ENCODE measurements at regions not wholly inside any gene's neighbourhood (a gene's known extent, or its start where the extent isn't known, plus 50 kb on each side); places are given as distances from the start of the nearest gene placed in this dataset.

DNA sequence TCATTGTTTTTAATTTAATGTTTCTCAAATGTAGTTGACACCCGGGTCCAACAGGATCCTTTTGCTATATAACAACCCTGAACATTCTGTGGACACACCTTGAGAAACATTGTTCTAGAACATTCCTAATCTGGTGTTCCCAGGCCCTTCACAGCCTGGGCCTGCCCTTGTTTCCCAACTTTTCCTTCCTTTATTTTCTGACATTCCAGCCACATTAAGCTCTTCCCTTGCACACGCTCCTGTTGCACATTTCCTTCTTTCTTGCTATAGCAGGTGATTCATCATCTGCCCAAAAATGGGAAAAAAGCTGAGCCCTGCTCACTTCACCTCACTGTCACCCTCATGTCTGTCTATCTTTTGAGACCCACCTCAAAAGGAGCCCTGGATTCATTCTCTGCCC lies 67.9 kb upstream of the MARCHF10 start:
- no peak for DNase-seq (ENCODE audit: low read depth in 1 of 2, low spot score in 1 of 2)
- Histone ChIP-seq H3K27ac (replicated peaks) (no peak overlapping the region), H3K27me3 (ENCODE audit: insufficient read depth, poor library complexity, severe bottlenecking) (no peaks in the 10 kb centered on the region), H3K4me3 (replicated peaks; ENCODE audit: insufficient read depth, low read length) (no peak overlapping the region)
- TF ChIP-seq POLR2AphosphoS5 (IDR thresholded peaks at IDR 0.05; ENCODE audit: low read depth) (no peak), GABPA (IDR thresholded peaks at IDR 0.05; ENCODE audit: low read depth) (no peak), SPI1 (IDR thresholded peaks at IDR 0.05; ENCODE audit: borderline replicate concordance, low read depth) (no peak)
- TF ChIP-seq, protein P1, sequence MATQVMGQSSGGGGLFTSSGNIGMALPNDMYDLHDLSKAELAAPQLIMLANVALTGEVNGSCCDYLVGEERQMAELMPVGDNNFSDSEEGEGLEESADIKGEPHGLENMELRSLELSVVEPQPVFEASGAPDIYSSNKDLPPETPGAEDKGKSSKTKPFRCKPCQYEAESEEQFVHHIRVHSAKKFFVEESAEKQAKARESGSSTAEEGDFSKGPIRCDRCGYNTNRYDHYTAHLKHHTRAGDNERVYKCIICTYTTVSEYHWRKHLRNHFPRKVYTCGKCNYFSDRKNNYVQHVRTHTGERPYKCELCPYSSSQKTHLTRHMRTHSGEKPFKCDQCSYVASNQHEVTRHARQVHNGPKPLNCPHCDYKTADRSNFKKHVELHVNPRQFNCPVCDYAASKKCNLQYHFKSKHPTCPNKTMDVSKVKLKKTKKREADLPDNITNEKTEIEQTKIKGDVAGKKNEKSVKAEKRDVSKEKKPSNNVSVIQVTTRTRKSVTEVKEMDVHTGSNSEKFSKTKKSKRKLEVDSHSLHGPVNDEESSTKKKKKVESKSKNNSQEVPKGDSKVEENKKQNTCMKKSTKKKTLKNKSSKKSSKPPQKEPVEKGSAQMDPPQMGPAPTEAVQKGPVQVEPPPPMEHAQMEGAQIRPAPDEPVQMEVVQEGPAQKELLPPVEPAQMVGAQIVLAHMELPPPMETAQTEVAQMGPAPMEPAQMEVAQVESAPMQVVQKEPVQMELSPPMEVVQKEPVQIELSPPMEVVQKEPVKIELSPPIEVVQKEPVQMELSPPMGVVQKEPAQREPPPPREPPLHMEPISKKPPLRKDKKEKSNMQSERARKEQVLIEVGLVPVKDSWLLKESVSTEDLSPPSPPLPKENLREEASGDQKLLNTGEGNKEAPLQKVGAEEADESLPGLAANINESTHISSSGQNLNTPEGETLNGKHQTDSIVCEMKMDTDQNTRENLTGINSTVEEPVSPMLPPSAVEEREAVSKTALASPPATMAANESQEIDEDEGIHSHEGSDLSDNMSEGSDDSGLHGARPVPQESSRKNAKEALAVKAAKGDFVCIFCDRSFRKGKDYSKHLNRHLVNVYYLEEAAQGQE (IDR thresholded peaks at IDR 0.05; ENCODE audit: insufficient replicate concordance, low read depth), result no peak
- TF ChIP-seq, protein P2, sequence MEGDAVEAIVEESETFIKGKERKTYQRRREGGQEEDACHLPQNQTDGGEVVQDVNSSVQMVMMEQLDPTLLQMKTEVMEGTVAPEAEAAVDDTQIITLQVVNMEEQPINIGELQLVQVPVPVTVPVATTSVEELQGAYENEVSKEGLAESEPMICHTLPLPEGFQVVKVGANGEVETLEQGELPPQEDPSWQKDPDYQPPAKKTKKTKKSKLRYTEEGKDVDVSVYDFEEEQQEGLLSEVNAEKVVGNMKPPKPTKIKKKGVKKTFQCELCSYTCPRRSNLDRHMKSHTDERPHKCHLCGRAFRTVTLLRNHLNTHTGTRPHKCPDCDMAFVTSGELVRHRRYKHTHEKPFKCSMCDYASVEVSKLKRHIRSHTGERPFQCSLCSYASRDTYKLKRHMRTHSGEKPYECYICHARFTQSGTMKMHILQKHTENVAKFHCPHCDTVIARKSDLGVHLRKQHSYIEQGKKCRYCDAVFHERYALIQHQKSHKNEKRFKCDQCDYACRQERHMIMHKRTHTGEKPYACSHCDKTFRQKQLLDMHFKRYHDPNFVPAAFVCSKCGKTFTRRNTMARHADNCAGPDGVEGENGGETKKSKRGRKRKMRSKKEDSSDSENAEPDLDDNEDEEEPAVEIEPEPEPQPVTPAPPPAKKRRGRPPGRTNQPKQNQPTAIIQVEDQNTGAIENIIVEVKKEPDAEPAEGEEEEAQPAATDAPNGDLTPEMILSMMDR (IDR thresholded peaks at IDR 0.05; ENCODE audit: insufficient read depth, low read length), result no peak

DNA sequence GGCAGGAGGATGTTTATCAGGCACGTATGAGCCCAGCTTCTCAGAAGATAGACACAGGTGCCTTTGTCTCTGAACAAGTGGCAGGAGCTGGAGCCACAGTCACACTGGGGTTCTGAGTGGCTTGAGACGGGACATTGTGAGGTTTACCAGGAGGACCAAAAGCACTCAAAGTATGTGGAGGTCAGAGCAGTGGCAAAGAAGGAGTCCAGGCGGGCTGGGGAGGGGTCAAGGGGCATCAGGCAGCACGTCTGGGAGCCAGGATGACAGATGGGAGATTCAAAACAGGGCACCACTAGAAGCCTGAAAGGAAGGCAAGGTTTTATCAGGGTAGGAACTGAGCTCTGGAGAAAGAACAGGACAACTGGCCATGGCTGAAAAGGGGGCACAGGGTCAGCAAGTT lies 67.2 kb upstream of the MARCHF10 start:
- H3K27me3 ChIP-seq (ENCODE audit: insufficient read depth, poor library complexity, severe bottlenecking), result no peaks in the 10 kb centered on the region
- DNase-seq (ENCODE audit: low read depth in 1 of 2, low spot score in 1 of 2), result no peak
- H3K27ac ChIP-seq (replicated peaks), result no peak overlapping the region
- H3K4me3 ChIP-seq (replicated peaks; ENCODE audit: insufficient read depth, low read length), result no peak overlapping the region
- TF ChIP-seq, protein P2 (IDR thresholded peaks at IDR 0.05; ENCODE audit: insufficient read depth, low read length), result no peak
- TF ChIP-seq GABPA (IDR thresholded peaks at IDR 0.05; ENCODE audit: low read depth) (no peak), POLR2AphosphoS5 (IDR thresholded peaks at IDR 0.05; ENCODE audit: low read depth) (no peak), SPI1 (IDR thresholded peaks at IDR 0.05; ENCODE audit: borderline replicate concordance, low read depth) (no peak)
- TF ChIP-seq, protein P1 (IDR thresholded peaks at IDR 0.05; ENCODE audit: insufficient replicate concordance, low read depth), result no peak

DNA sequence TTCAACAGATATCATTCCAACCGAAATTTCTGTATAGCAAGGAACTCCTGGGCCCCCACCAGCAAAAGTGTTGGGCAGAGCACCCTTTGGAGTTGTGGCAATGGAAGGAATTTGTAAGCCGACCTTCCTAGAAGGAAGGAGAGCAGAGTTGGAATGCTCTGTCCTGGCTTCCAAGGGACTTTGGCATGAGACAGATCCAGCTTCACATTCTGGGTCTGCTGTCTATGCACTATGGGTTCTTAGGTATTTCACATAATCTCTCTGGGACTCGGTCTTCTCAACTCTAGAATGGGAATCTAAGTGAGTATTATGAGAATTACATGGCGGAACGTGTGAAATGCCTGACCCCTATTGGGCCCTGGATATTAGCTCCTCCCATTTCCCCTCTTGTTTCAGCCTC lies 63.2 kb upstream of the MARCHF10 start:
- Histone ChIP-seq H3K27ac (replicated peaks) (no peak overlapping the region), H3K27me3 (ENCODE audit: insufficient read depth, poor library complexity, severe bottlenecking) (no peaks in the 10 kb centered on the region), H3K4me3 (replicated peaks; ENCODE audit: insufficient read depth, low read length) (no peak overlapping the region)
- no peak for TF ChIP-seq POLR2AphosphoS5 (IDR thresholded peaks at IDR 0.05; ENCODE audit: low read depth)
- TF ChIP-seq, protein P2 (IDR thresholded peaks at IDR 0.05; ENCODE audit: insufficient read depth, low read length), result no peak
- TF ChIP-seq, protein P1 (IDR thresholded peaks at IDR 0.05; ENCODE audit: insufficient replicate concordance, low read depth), result no peak
- no peak for TF ChIP-seq GABPA (IDR thresholded peaks at IDR 0.05; ENCODE audit: low read depth)
- no peak for TF ChIP-seq SPI1 (IDR thresholded peaks at IDR 0.05; ENCODE audit: borderline replicate concordance, low read depth)
- no peak for DNase-seq (ENCODE audit: low read depth in 1 of 2, low spot score in 1 of 2)

Data from HL-60 (cell line).